Thyroid gland (tissue), 4 donors: ENCODE measurements at regions not wholly inside any gene's neighbourhood (a gene's known extent, or its start where the extent isn't known, plus 50 kb on each side); places are given as distances from the start of the nearest gene placed in this dataset.

ENCODE experiments used
- CTCF ChIP-seq, 6 experiments: fragments of 200-600 bp in 3 of 6; fragments of 450-650 bp in 3 of 6; sonication (generic) in 3 of 6; IDR thresholded peaks; one replicate each; pipeline ENCODE4 v1.5.1; 2016 to 2019; ENCODE audit warnings: antibody characterized with exemption in 6 of 6, mild to moderate bottlenecking in 2 of 6, inconsistent platforms in 1 of 6, moderate library complexity in 1 of 6
- POLR2A ChIP-seq, 2 donors: fragments of 450-650 bp; IDR thresholded peaks; one replicate each; pipeline ENCODE4 v1.6.1; 2017; ENCODE audit warnings: antibody characterized with exemption in 2 of 2, mild to moderate bottlenecking in 2 of 2, moderate library complexity in 1 of 2

GRCh38 chr5:68494771-68495170 is 279.2 kb downstream of the PIK3R1 start:
- TF ChIP-seq CTCF (IDR thresholded peaks at IDR 0.05) (no peak), POLR2A (IDR thresholded peaks at IDR 0.05) (no peak)
